ENCODE measurements at regions not wholly inside any gene's neighbourhood (a gene's known extent, or its start where the extent isn't known, plus 50 kb on each side); places are given as distances from the start of the nearest gene placed in this dataset.

GRCh38 chr2:14423145-14423906 lies 209.2 kb upstream of the LRATD1 start:
- H3K4me1 ChIP-seq (ENCODE audit: insufficient read depth, low read length) = no peaks in the 10 kb centered on the region

DNA sequence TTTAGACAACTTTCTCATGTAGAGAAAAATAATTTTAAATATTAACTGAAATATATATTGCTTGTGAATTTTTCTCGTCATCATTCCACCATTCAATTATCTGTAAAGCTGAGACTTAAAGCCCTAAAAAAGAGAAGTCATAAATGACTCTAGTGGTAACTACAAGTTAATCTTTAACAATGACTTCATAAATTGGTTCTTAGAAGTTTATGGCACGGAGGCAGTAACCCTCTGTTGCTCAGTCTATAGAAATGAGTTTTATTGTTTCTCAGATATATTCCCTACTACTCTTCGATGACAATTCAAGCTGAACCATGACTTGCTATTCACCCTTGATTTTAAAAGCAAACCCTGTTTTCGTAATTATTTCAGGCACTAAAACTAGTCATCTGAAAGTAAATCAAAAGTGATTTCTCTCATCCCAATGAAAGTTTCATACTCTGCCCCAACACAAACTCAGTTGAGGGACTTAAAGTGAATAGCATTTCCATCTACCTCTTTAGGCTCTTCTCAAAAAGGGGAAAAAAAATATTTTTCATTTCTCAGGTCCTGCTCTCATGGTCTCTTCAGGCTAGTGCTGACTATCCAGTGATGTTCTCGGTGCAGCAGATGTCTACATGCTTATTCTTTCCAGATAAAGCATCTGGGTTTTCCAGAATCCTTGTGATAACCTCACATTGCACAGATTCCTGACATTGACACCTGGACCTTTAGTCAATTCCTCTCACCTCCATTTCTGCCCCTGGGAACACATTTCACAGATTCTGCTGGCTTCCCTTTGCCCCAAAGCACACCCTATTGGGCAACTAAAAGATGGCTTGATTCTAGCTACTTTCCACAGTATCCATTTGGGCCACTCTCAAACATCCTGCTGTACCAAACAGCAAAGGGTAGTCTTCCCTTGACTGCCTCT lies 207.8 kb upstream of the LRATD1 start:
- Histone ChIP-seq H3K4me1 (ENCODE audit: insufficient read depth, low read length) (no peaks in the 10 kb centered on the region), H3K36me3 (ENCODE audit: insufficient read depth, low read length) (no peaks in the 10 kb centered on the region), H3K9me3 (ENCODE audit: control insufficient read depth, insufficient read depth, low read length) (no peaks in the 10 kb centered on the region), H3K9ac (ENCODE audit: low read depth, low read length) (no peak overlapping the region)

More at GRCh38 chr2:14423145-14423906, 209.2 kb upstream of the LRATD1 start:
- Histone ChIP-seq H3K9ac (ENCODE audit: low read depth, low read length) (no peak overlapping the region), H3K36me3 (ENCODE audit: insufficient read depth, low read length) (no peaks in the 10 kb centered on the region), H3K9me3 (ENCODE audit: control insufficient read depth, insufficient read depth, low read length) (no peaks in the 10 kb centered on the region)

DNA sequence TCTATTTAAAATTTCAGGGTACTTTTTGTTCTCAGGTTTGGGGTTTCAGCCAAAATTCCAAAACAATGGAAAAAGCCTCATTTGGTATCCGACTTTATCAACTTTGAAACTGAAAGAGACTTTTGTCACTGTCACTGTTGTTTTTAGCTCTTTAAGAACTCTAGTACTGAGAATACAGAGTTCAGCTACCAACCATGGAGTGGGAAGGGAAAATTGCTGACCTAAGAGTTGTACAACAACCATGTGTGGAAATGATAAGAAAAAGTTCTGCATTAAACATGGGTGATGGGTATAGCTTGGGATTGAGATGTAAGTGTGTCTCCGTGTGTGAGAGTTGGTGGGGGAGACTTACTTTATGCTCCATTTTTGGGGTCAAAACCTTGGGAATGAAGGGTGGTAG lies 206.6 kb upstream of the LRATD1 start:
- Histone ChIP-seq H3K4me1 (ENCODE audit: insufficient read depth, low read length) (no peaks in the 10 kb centered on the region), H3K36me3 (ENCODE audit: insufficient read depth, low read length) (no peaks in the 10 kb centered on the region), H3K9me3 (ENCODE audit: control insufficient read depth, insufficient read depth, low read length) (no peaks in the 10 kb centered on the region), H3K9ac (ENCODE audit: low read depth, low read length) (no peak overlapping the region)

DNA sequence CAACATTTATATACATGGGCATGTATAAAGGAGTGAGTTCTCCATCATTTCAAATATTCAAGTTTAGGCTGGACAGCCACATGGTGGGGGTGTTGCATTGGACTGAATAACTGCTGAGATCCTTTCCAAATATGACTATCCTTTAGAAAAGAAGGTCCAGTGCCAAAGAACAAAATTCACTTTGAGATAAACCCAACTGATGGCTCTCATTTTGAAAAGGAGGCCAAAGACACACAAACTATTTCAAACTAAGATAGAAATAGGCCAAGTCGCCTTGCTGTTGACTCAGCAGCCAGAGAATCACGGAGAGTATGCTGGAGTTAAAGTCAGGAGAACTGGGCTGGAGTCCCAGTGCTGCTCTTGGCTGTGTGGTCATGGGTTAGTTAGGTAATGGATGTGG lies 204.5 kb upstream of the LRATD1 start:
- no peaks in the 10 kb centered on the region for H3K9me3 ChIP-seq (ENCODE audit: control insufficient read depth, insufficient read depth, low read length)
- H3K4me1 ChIP-seq (ENCODE audit: insufficient read depth, low read length) = no peaks in the 10 kb centered on the region
- no peak overlapping the region for H3K9ac ChIP-seq (ENCODE audit: low read depth, low read length)
- no peaks in the 10 kb centered on the region for H3K36me3 ChIP-seq (ENCODE audit: insufficient read depth, low read length)

- Histone ChIP-seq H3K36me3 (ENCODE audit: insufficient read depth, low read length) (no peaks in the 10 kb centered on the region), H3K9me3 (ENCODE audit: control insufficient read depth, insufficient read depth, low read length) (no peaks in the 10 kb centered on the region; the same call in 1 of the 2 replicates), H3K4me1 (ENCODE audit: insufficient read depth, low read length) (no peaks in the 10 kb centered on the region), H3K9ac (ENCODE audit: low read depth, low read length) (no peak overlapping the region)
Measured at GRCh38 chr2:14433946-14434495, 198.5 kb upstream of the LRATD1 start.

- H3K4me1 ChIP-seq (ENCODE audit: insufficient read depth, low read length) = no peaks in the 10 kb centered on the region
- H3K9ac ChIP-seq (ENCODE audit: low read depth, low read length) = no peak overlapping the region
- H3K9me3 ChIP-seq (ENCODE audit: control insufficient read depth, insufficient read depth, low read length) = peaks cover 9% of the 10 kb centered on the region
- no peaks in the 10 kb centered on the region for H3K36me3 ChIP-seq (ENCODE audit: insufficient read depth, low read length)
Measured at GRCh38 chr2:14445670-14446069, 186.8 kb upstream of the LRATD1 start.

DNA sequence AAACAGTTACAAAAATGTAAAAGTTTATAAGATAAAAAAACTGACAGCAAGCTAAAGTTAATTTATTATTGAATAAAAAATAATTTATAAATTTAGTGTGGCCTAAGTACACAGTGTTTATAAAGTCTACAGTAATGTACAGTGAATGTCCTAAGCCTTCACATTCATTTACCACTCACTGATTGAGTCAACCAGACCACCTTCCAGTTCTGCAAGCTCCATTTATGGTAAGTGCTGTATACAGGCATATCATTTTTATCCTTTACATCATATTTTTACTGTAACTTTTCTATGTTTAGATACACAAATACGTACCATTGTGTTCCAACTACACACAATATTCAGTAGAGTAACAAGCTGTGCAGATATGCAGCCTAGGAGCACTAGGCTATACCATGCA lies 184.2 kb upstream of the LRATD1 start:
- no peaks in the 10 kb centered on the region for H3K4me1 ChIP-seq (ENCODE audit: insufficient read depth, low read length)
- H3K9me3 ChIP-seq (ENCODE audit: control insufficient read depth, insufficient read depth, low read length) = peaks cover 9% of the 10 kb centered on the region
- no peak overlapping the region for H3K9ac ChIP-seq (ENCODE audit: low read depth, low read length)
- no peaks in the 10 kb centered on the region for H3K36me3 ChIP-seq (ENCODE audit: insufficient read depth, low read length)

- Histone ChIP-seq H3K4me1 (ENCODE audit: insufficient read depth, low read length) (no peaks in the 10 kb centered on the region), H3K9me3 (ENCODE audit: control insufficient read depth, insufficient read depth, low read length) (peaks cover 3% of the 10 kb centered on the region; the same call in 1 of the 2 replicates)
Measured at GRCh38 chr2:14451312-14451711, 181.2 kb upstream of the LRATD1 start.

GRCh38 chr2:14454202-14454601 lies 178.3 kb upstream of the LRATD1 start:
- Histone ChIP-seq H3K4me1 (ENCODE audit: insufficient read depth, low read length) (no peaks in the 10 kb centered on the region), H3K9ac (ENCODE audit: low read depth, low read length) (no peak overlapping the region), H3K9me3 (ENCODE audit: control insufficient read depth, insufficient read depth, low read length) (peaks cover 4% of the 10 kb centered on the region; the same call in 1 of the 2 replicates), H3K36me3 (ENCODE audit: insufficient read depth, low read length) (no peaks in the 10 kb centered on the region)

More at GRCh38 chr2:14451312-14451711, 181.2 kb upstream of the LRATD1 start:
- Histone ChIP-seq H3K36me3 (ENCODE audit: insufficient read depth, low read length) (no peaks in the 10 kb centered on the region), H3K9ac (ENCODE audit: low read depth, low read length) (no peak overlapping the region)

DNA sequence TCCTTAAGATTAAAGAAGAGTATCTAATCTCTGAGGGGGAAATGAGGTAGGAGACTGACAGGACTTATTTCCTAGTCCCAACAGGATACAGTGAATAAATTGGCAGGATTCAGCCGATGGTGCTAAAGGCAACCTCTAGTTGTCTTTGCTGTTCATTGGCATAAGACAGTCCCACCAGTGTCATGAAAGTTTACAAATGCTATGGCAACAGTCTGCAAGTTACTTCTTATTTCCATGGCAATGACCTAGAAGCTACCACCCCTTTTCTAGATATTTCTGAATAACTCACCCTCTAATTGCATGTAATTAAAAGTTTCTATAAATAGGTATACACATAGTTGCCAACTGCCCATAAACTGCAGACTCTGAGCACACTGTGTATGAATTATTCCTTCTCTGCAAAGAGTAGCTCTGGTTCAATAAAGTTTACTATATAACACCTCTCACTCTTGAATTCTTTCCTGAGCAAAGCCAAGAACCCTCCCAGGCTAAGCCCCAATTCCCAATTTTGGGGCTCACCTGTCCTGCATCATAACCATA lies 172.7 kb upstream of the LRATD1 start:
- peaks cover 6% of the 10 kb centered on the region; the same call in 1 of the 2 replicates for H3K9me3 ChIP-seq (ENCODE audit: control insufficient read depth, insufficient read depth, low read length)
- H3K4me1 ChIP-seq (ENCODE audit: insufficient read depth, low read length) = no peaks in the 10 kb centered on the region
- H3K36me3 ChIP-seq (ENCODE audit: insufficient read depth, low read length) = no peaks in the 10 kb centered on the region
- no peak overlapping the region for H3K9ac ChIP-seq (ENCODE audit: low read depth, low read length)

GRCh38 chr2:14475994-14476393 lies 156.5 kb upstream of the LRATD1 start:
- Histone ChIP-seq H3K9me3 (ENCODE audit: control insufficient read depth, insufficient read depth, low read length) (no peaks in the 10 kb centered on the region), H3K9ac (ENCODE audit: low read depth, low read length) (no peak overlapping the region), H3K36me3 (ENCODE audit: insufficient read depth, low read length) (no peaks in the 10 kb centered on the region), H3K4me1 (ENCODE audit: insufficient read depth, low read length) (no peaks in the 10 kb centered on the region)

DNA sequence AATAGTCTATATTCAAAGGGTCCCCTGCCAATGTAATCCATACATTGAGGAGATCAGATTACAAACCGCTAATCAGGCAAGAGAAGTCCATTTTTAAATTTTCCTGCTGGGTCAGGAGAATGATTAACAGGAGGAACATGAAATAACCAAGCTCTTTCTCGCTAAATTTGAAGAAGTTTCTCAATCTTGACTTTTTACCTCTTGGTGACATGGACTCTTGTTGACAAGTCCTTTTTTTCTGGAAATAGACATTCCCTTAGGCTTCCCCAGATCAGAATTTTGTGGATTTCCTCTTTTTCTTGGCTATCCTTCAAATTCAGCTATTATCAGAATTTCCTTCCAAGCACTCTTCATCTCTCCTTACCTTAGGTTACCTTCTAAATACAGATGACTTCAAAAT lies 153.0 kb upstream of the LRATD1 start:
- no peaks in the 10 kb centered on the region for H3K36me3 ChIP-seq (ENCODE audit: insufficient read depth, low read length)
- no peaks in the 10 kb centered on the region for H3K9me3 ChIP-seq (ENCODE audit: control insufficient read depth, insufficient read depth, low read length)
- no peaks in the 10 kb centered on the region for H3K4me1 ChIP-seq (ENCODE audit: insufficient read depth, low read length)
- H3K9ac ChIP-seq (ENCODE audit: low read depth, low read length) = no peak overlapping the region

DNA sequence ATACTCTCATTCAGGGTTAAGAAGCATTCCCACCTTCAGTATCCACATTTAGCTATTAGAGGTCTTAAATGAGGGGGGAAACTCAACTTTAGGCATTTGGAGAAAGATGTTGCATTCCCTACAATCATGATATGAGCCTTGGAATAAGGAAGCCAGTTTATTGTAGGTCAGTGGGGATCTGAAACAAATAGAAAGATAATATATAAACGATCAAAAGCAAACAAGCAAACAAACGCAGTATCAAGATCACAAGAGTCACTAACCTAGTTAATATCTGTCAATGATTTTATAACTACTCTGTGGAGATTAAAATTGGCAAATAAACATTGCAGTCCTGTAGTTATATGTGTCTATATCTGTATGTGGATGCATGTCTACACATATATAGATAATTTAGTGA lies 152.4 kb upstream of the LRATD1 start:
- H3K4me1 ChIP-seq (ENCODE audit: insufficient read depth, low read length) = no peaks in the 10 kb centered on the region
- H3K9ac ChIP-seq (ENCODE audit: low read depth, low read length) = no peak overlapping the region
- H3K9me3 ChIP-seq (ENCODE audit: control insufficient read depth, insufficient read depth, low read length) = no peaks in the 10 kb centered on the region
- H3K36me3 ChIP-seq (ENCODE audit: insufficient read depth, low read length) = no peaks in the 10 kb centered on the region

- H3K9ac ChIP-seq (ENCODE audit: low read depth, low read length) = no peak overlapping the region
- no peaks in the 10 kb centered on the region for H3K4me1 ChIP-seq (ENCODE audit: insufficient read depth, low read length)
- H3K36me3 ChIP-seq (ENCODE audit: insufficient read depth, low read length) = no peaks in the 10 kb centered on the region
- H3K9me3 ChIP-seq (ENCODE audit: control insufficient read depth, insufficient read depth, low read length) = no peaks in the 10 kb centered on the region
Measured at GRCh38 chr2:14480906-14481305, 151.6 kb upstream of the LRATD1 start.
